Body of pancreas (tissue), 4 donors: ENCODE measurements at regions not wholly inside any gene's neighbourhood (a gene's known extent, or its start where the extent isn't known, plus 50 kb on each side); places are given as distances from the start of the nearest gene placed in this dataset.

Experiments used
- POLR2A ChIP-seq, 3 donors: fragments of 450-650 bp; IDR thresholded peaks; one replicate each; pipeline ENCODE4 v1.6.1; 2016; ENCODE audit warnings: antibody characterized with exemption in 3 of 3, mild to moderate bottlenecking in 2 of 3
- TF ChIP-seq, protein P1 (sequence below), 7 experiments: fragments of 450-650 bp in 4 of 7; fragments of 200-600 bp in 3 of 7; sonication (generic) in 3 of 7; IDR thresholded peaks; one replicate each; pipeline ENCODE4 v1.5.1; 2016 to 2019; ENCODE audit warnings: antibody characterized with exemption in 7 of 7

DNA sequence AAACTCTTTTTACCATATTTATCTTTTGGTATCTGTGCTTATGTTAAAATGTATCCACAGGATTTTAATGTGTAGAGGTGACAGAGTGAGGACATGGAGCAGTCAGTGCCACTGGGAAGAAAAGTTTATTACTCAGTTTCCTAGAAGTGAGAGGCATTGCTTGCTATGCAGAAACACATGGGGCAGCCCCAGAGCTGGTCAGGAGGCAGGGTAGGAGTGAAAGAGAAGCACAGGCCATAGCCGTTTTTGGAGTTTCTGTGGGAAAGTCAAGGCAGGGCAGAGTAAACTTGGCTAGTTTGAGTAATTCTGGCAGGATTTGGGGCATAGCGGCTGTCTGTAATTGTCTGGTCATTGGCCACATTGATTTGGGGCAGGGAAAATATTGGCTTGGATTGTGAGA, 370.9 kb downstream of the FGF9 start:
- no peak for TF ChIP-seq POLR2A (IDR thresholded peaks at IDR 0.05)
- TF ChIP-seq, protein P1, sequence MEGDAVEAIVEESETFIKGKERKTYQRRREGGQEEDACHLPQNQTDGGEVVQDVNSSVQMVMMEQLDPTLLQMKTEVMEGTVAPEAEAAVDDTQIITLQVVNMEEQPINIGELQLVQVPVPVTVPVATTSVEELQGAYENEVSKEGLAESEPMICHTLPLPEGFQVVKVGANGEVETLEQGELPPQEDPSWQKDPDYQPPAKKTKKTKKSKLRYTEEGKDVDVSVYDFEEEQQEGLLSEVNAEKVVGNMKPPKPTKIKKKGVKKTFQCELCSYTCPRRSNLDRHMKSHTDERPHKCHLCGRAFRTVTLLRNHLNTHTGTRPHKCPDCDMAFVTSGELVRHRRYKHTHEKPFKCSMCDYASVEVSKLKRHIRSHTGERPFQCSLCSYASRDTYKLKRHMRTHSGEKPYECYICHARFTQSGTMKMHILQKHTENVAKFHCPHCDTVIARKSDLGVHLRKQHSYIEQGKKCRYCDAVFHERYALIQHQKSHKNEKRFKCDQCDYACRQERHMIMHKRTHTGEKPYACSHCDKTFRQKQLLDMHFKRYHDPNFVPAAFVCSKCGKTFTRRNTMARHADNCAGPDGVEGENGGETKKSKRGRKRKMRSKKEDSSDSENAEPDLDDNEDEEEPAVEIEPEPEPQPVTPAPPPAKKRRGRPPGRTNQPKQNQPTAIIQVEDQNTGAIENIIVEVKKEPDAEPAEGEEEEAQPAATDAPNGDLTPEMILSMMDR (IDR thresholded peaks at IDR 0.05), result no peak
